Body of pancreas (tissue), 4 donors: ENCODE measurements at regions not wholly inside any gene's neighbourhood (a gene's known extent, or its start where the extent isn't known, plus 50 kb on each side); places are given as distances from the start of the nearest gene placed in this dataset.

Source experiments
- CTCF ChIP-seq, 7 experiments: fragments of 450-650 bp in 4 of 7; fragments of 200-600 bp in 3 of 7; sonication (generic) in 3 of 7; IDR thresholded peaks; one replicate each; pipeline ENCODE4 v1.5.1; 2016 to 2019; ENCODE audit warnings: antibody characterized with exemption in 7 of 7
- POLR2A ChIP-seq, 3 donors: fragments of 450-650 bp; IDR thresholded peaks; one replicate each; pipeline ENCODE4 v1.6.1; 2016; ENCODE audit warnings: antibody characterized with exemption in 3 of 3, mild to moderate bottlenecking in 2 of 3

- TF ChIP-seq POLR2A (IDR thresholded peaks at IDR 0.05) (no peak), CTCF (IDR thresholded peaks at IDR 0.05) (no peak)
Observed at GRCh38 chr18:24582771-24583170, 122.3 kb downstream of the HRH4 start.
